CD4-positive, alpha-beta T cell treated with Interferon alpha-2 for 1 hour (primary cell): ENCODE measurements at regions not wholly inside any gene's neighbourhood (a gene's known extent, or its start where the extent isn't known, plus 50 kb on each side); places are given as distances from the start of the nearest gene placed in this dataset.
"Not testable (repeated sequence)": the region's sequence is repeated elsewhere in the genome, so short reads cannot be mapped to it uniquely, and the experiment has no call there.

ENCODE experiments used
- DNase-seq, 2 donors: peaks; one replicate each; pipeline ENCODE4 v3.0.0-alpha.2; 2020 to 2022

DNA sequence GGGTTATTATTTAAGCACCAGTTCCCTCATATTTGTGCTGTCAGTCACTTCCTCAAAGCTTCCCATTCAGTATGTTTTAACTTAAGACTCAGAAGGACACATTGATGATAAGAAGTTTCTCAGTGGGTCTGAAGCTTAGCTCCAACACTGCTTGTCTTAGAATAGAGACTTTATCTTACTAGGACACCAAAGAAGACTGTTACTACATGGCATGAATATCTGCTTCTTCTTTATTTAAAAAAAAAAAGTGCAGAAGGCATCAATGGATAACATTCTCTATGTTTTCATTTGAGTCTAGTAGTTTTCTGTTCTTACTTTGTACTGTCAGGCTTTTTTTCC lies 404.2 kb downstream of the DAD1 start:
- DNase-seq: no peak

DNA sequence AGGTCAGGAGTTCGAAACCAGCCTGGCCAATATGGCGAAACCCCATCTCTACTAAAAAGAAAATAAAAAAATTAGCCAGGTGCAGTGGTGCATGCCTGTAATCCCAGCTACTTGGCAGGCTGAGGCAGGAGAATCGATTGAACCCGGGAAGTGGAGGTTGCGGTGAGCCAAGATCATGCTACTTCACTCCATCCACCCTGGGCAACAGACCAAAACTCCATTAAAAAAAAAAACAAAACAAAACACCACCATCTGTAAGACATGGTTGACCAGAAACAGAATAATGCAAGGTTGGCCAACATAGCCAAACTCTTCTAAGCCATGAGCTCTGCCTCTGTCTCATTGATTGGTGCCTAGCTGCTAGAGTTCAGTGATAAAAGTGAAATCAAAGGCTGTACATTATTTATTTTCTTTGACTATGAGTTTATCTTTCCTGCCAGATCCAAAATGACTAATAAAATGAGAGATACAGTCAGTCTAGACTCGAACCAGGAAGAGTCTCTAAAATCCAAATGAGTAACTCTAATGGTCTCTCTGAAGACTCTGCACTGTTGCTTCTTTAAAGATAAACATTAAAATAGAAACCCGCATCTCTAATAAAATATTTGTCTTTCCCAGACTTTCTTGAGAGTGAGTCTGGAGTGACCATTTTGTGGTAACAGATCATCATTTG lies 404.7 kb downstream of the DAD1 start:
- no peak for DNase-seq

- no peak for DNase-seq
These were observed 409.0 kb downstream of the DAD1 start for GRCh38 chr14:22180045-22180444.

GRCh38 chr14:22179190-22179589 lies 409.8 kb downstream of the DAD1 start:
- DNase-seq: no peak

DNA sequence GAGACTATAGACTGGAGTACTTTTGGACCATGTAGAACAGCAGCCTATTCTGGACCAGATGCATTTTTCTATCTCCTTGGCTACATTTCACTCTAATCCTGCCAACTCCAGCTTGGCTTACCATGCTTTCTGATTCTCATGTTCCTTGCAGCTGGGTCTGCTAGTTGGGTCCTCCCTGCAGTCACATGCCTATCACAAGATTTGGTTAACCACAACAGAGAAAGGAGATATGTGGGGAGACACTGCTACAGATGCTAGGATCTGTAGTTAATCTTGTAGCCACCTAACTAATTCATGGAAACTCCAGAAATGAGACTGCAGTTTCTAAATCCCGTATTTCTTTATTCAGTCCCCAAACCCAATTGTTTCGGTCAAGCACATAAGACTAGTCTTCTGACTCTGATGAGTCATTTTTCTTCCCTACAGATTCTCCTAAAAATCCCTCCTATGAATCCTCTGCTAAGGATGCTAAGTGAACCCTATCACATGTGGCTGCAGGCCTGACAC lies 410.6 kb downstream of the DAD1 start:
- DNase-seq: no peak

DNA sequence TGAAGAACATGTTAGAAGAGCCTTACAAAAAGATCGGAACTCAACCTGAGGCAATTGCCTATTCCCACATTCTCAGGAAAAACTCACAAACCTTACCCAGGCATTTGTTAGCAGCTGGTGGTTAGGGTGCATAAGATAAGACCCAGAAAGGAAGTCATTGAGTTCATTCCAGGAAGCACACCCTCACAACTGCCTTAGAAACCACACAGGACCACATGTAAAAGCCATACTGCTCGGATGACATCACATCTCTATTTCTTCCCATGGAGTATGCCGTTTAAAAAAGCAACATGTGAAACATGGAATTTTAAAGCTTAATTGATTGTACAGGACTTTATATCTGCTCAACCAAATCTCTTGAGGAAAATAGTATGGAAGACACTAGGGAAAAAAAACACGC lies 411.2 kb downstream of the DAD1 start:
- peak in 1 of 2 donors; percentile 30 for DNase-seq

- no peak for DNase-seq
These were observed 412.1 kb downstream of the DAD1 start for GRCh38 chr14:22176957-22177356.

DNA sequence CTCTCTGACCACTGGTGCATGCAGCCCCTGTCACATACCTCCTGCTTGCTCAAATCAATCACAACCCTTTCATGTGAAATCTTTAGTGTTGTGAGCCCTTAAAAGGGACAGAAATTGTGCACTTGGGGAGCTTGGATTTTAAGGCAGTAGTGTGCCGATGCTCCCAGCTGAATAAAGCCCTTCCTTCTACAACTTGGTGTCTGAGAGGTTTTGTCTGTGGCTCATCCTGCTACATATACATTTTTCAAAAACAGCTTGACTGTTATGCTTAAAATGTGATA lies 413.8 kb downstream of the DAD1 start:
- DNase-seq: not testable (repeated sequence)

GRCh38 chr14:22174412-22175277 lies 414.4 kb downstream of the DAD1 start:
- no peak for DNase-seq

DNA sequence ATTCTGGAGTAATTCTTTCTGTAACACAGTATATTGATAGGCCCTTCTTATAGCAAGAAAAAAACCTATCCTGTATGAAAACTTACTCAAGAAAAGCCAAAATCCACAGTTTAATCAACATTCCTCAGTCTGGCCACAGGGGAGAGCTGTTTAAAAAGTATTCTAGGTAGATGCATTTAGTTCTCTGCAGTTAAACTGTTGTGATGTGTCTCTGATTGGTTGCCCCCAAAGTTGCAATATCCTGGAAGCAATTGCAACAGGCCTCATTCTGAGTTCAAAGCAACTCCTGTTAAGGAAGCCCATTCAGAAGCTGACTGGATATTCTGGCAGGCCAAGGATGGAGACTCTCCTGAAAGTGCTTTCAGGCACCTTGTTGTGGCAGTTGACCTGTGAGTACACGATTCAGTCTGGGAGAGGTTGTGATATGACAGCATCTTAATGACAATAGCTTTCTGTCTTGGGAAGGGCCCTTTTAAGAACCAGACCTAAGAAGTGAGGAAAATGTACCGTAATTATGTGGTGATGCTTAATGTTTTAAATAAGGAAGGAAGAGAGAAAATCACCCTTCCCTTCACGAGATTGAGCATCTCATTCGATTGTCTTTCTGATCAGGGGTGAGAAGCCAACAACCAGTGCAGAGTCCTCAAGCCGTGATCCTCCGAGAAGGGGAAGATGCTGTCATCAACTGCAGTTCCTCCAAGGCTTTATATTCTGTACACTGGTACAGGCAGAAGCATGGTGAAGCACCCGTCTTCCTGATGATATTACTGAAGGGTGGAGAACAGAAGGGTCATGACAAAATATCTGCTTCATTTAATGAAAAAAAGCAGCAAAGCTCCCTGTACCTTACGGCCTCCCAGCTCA lies 420.7 kb downstream of the DAD1 start:
- peak in 1 of 2 donors; percentile 27 for DNase-seq

DNA sequence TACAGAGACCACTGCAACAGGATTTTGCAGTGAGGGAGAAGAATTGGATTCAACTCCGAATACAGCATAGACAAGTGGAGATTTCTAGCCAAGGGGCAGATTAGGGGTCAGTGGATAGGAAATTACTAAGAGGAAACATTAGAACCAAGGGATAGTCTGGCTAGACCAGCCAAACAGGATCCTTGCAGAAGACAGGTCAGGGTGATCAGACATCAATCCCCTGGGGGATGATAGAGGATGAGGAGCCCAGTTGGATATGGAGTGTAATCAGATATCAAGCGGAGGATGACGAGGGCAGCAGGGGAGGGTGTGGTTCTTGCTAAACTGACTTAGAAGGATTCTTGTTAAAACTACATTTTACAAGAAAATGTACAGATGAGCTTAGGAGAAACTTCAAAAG lies 424.4 kb downstream of the DAD1 start:
- no peak for DNase-seq

- peak in 1 of 2 donors; percentile 36 for DNase-seq
These were observed 426.0 kb downstream of the DAD1 start for GRCh38 chr14:22163051-22163450.

DNA sequence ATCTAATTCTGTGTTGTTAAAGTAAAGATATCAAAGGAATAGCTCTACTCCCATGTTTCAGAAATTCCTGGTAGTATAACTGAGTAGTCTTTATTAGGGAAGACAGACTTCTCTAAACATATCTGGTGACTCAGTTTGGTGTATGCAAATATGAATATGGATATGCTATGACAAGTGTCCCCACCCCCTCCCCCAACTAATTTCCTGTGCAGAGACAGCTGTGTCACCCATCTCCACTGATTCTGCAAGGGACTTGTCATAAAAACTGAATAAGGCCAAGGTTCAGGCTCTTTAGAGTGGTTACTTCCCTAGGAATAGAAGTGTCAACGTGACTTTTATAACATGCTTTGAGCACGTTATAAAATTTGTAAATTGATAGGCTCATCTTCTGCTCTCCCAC lies 429.1 kb downstream of the DAD1 start:
- DNase-seq: no peak

DNA sequence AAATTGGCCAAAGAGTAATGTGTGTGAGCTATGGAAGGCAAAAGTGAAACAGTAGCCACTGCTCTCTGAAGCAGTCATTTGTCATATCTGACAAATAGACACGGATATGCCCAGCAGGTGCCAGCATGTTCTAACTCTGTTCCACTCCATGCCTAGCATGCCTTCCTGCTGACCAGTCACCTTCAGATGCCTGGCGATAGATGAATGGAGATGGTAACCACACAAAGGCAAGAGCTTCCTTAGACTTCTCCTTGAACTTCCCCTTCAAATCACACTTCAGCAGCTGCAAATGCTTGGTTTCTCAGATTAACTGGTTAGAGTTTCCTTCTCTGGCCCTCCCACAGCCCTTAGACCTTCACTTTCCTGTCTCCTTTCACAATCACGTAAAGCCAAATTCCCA lies 429.9 kb downstream of the DAD1 start:
- DNase-seq: no peak

GRCh38 chr14:22158560-22158959 lies 430.5 kb downstream of the DAD1 start:
- no peak for DNase-seq

- no peak for DNase-seq
These were observed 433.5 kb downstream of the DAD1 start for GRCh38 chr14:22155571-22155970.

- DNase-seq: no peak
These were observed 436.1 kb downstream of the DAD1 start for GRCh38 chr14:22152903-22153302.

DNA sequence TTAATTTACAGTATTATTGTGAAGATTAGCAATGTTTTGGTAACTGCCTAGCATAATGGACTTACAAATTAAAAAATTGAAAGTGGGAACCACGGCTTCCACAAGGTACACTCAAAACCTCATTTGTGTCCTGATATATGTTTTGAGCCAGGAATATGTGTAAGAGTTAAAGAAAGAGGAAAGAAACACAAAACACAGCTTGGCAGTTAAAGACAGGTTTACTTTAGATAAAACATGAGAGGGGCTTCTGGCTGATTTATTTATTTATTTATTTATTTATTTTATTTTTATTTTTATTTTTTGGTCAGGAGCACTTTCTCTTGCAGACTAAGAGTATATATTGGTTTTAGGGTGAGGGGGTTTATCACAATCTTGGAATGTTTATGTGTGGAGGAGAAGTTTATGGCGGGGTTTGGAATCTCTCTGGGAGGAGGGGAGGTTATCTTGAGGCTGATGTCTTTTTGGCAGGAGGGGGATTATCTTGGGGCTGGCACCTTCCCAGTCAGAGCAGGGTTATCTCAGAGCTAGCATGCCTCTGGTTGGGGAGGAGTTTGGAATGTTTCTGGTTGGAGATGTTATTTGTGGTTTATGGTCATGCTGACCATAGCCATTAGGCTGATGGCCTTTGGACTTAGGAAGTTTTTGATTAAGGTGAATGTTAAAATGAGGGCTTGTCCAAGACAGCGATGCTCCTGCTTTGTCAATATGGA lies 436.7 kb downstream of the DAD1 start:
- no peak for DNase-seq

GRCh38 chr14:22151121-22151520 lies 437.9 kb downstream of the DAD1 start:
- DNase-seq: no peak

DNA sequence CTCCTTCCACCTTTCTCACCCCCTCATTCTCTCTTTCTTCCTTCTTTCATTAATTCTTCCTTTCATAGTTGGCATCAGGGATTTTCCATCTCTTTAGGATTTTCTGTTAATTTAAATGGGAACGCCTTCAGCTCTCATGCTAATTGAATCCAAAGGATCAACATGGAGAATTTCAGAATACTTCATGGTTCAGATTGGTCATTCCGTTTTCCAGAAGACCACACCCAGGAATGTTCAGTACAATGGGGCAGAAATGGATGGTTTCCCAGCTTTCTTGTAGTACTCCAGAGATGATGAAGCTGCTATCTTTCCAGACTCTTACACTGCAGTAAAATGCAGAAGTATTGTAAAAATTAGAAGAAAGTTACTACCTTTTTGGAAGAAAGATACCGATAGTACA lies 440.0 kb downstream of the DAD1 start:
- no peak for DNase-seq

DNA sequence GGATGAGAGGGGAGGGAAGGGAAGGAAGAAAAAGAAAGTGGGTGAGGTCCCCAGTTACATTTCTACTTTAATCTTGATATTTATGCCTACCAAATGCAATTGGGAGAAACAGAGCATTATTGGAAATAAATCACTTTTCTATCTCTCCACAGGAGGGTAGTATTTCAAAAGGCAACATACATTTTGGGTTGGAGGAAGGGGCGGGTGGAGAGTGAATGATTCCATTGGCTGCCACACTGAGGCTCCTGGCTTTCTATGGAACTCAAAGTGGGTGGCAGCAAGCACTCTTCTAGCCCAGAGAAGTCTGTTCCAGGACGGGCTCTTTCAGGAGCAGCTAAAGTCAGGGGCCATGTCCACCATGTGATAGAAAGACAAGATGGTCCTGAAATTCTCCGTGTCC lies 441.3 kb downstream of the DAD1 start:
- peak in 1 of 2 donors; percentile 21 for DNase-seq

DNA sequence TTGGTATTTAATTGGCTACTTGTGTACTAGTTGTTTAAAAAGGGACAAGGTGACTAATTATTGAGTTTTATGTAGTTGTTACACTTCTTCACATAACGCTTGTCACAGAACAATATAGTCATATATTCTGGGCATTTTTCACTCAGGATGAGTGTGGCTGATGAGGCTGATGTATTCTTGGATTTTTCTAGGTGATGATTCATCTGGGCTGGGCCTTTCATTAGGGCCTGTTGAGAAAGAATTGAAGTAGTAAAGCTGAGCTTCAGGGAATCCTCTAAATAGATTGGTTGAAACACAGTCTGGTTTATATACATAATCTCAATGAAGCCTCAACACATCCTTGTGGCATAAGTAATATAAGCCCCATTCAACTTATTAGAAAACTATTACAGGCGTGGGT lies 445.7 kb downstream of the DAD1 start:
- DNase-seq: no peak

GRCh38 chr14:22140633-22141032 lies 448.4 kb downstream of the DAD1 start:
- DNase-seq: no peak
